ENCODE measurements at regions not wholly inside any gene's neighbourhood (a gene's known extent, or its start where the extent isn't known, plus 50 kb on each side); places are given as distances from the start of the nearest gene placed in this dataset.
A peak's percentile ranks its signal among the peaks of the same experiment; 100 is the strongest.

DNA sequence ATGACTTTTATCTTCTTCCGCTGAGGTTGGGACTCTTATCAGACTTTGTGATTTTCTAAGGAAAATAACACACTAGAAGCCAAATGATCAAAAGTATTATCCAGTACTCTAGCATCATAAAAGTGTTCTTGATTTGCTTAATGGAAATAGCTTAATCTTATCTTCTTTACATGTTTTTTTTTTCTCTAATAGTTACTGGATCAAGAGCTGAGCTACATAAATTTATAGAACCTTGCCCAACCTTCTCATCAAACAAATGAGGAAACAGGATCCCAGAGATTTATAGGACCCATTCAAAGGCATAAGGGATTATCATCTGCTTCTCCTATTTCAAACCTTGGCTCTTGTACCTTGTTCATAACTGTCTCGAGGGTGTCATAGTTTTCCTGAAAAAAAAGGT lies 68.3 kb upstream of the WDR17 start:
- Histone ChIP-seq H3K36me3 (ENCODE audit: control insufficient read depth in 4 of 4, insufficient read depth in 3 of 4, low read depth in 1 of 4, low read length in 3 of 4) (no peaks in the 10 kb centered on the region), H3K9ac (ENCODE audit: low read depth in 1 of 2, low read length in 2 of 2) (no peak overlapping the region), H3K4me3 (ENCODE audit: low read depth in 1 of 3, low read length in 3 of 3) (no peak overlapping the region), H3K27ac (ENCODE audit: low read depth in 1 of 2, low read length in 2 of 2) (no peak overlapping the region), H3K27me3 (ENCODE audit: control insufficient read depth in 4 of 4, insufficient read depth in 4 of 4, low read length in 3 of 4) (peaks cover 0 to 3% (median 1%) of the 10 kb centered on the region in 4 donors), H3K4me1 (ENCODE audit: control insufficient read depth in 4 of 4, insufficient read depth in 4 of 4, low read length in 3 of 4) (peaks cover 5 to 9% (median 9%) of the 10 kb centered on the region in 4 donors), H3K9me3 (ENCODE audit: control insufficient read depth in 4 of 4, low read length in 3 of 4) (no peaks in the 10 kb centered on the region)
- TF ChIP-seq RXRA (IDR thresholded peaks at IDR 0.05), result no peak
- no peak for TF ChIP-seq FOXA1 (IDR thresholded peaks at IDR 0.05)
- TF ChIP-seq EGR1 (IDR thresholded peaks at IDR 0.05; ENCODE audit: low read depth in 2 of 2), result no peak
- TF ChIP-seq, protein P1, sequence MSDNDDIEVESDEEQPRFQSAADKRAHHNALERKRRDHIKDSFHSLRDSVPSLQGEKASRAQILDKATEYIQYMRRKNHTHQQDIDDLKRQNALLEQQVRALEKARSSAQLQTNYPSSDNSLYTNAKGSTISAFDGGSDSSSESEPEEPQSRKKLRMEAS (IDR thresholded peaks at IDR 0.05), result no peak
- TF ChIP-seq YY1 (IDR thresholded peaks at IDR 0.05), result no peak
- no peak for TF ChIP-seq JUND (IDR thresholded peaks at IDR 0.05)
- DNase-seq (ENCODE audit: low spot score), result no peak
- 64% methylated on average over 2 of the region's 2 CpGs for WGBS

DNA sequence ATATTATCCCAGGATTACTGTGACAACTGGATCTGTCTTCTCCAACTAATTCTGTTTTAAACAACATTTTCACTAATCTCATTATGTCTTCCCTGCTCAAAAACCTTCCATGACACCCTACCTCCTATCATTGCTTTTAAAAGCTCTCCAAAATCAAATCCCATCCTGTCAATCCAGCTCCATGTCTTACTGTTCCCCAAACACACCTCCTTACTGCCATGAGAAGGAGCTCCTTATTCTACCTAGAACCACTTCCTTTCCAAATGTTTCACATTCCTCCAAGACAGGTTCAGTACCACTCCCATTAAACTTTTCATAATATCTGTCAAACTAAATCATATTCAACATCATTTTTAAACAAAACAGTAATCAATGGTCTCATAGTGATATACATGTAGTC lies 66.9 kb upstream of the WDR17 start:
- Histone ChIP-seq H3K27ac (ENCODE audit: low read depth in 1 of 2, low read length in 2 of 2) (no peak overlapping the region), H3K4me3 (ENCODE audit: low read depth in 1 of 3, low read length in 3 of 3) (no peak overlapping the region), H3K36me3 (ENCODE audit: control insufficient read depth in 4 of 4, insufficient read depth in 3 of 4, low read depth in 1 of 4, low read length in 3 of 4) (no peaks in the 10 kb centered on the region), H3K27me3 (ENCODE audit: control insufficient read depth in 4 of 4, insufficient read depth in 4 of 4, low read length in 3 of 4) (peaks cover 0 to 5% (median 2%) of the 10 kb centered on the region in 4 donors), H3K9me3 (ENCODE audit: control insufficient read depth in 4 of 4, low read length in 3 of 4) (no peaks in the 10 kb centered on the region), H3K9ac (ENCODE audit: low read depth in 1 of 2, low read length in 2 of 2) (no peak overlapping the region), H3K4me1 (ENCODE audit: control insufficient read depth in 4 of 4, insufficient read depth in 4 of 4, low read length in 3 of 4) (peaks cover 5 to 12% (median 10%) of the 10 kb centered on the region in 4 donors)
- no peak for DNase-seq (ENCODE audit: low spot score)
- TF ChIP-seq HNF4G (IDR thresholded peaks at IDR 0.05), result no peak

DNA sequence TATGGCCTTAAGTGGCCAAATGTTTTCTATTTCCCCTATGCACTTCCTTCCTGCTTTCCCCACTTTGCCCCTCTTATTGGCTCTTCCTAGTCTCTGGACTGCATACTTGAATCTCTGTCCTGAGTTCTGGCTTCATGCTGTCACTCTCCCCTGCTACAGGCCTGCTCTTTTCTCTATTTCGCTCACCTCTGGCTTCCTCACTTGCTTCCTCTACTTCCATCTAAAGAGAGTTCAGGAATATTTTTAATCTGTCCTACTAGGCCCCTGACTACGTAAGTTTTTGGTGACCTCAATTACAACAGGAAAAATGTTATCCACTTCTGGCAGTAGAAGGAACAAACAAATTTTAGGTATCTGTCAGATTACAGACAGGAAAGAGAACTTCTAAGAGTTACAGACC lies 65.7 kb upstream of the WDR17 start:
- Histone ChIP-seq H3K9ac (ENCODE audit: low read depth in 1 of 2, low read length in 2 of 2) (no peak overlapping the region), H3K27ac (ENCODE audit: low read depth in 1 of 2, low read length in 2 of 2) (no peak overlapping the region), H3K9me3 (ENCODE audit: control insufficient read depth in 4 of 4, low read length in 3 of 4) (no peaks in the 10 kb centered on the region), H3K4me1 (ENCODE audit: control insufficient read depth in 4 of 4, insufficient read depth in 4 of 4, low read length in 3 of 4) (peaks cover 5 to 12% (median 10%) of the 10 kb centered on the region in 4 donors), H3K27me3 (ENCODE audit: control insufficient read depth in 4 of 4, insufficient read depth in 4 of 4, low read length in 3 of 4) (peaks cover 0 to 5% (median 2%) of the 10 kb centered on the region in 4 donors), H3K4me3 (ENCODE audit: low read depth in 1 of 3, low read length in 3 of 3) (no peak overlapping the region), H3K36me3 (ENCODE audit: control insufficient read depth in 4 of 4, insufficient read depth in 3 of 4, low read depth in 1 of 4, low read length in 3 of 4) (no peaks in the 10 kb centered on the region)
- DNase-seq (ENCODE audit: low spot score), result no peak
- WGBS, result 71% methylated on average over 2 of the region's 2 CpGs
- TF ChIP-seq NR2F2 (IDR thresholded peaks at IDR 0.05), result peak; percentile 11
- no peak for TF ChIP-seq SP1 (IDR thresholded peaks at IDR 0.05)

DNA sequence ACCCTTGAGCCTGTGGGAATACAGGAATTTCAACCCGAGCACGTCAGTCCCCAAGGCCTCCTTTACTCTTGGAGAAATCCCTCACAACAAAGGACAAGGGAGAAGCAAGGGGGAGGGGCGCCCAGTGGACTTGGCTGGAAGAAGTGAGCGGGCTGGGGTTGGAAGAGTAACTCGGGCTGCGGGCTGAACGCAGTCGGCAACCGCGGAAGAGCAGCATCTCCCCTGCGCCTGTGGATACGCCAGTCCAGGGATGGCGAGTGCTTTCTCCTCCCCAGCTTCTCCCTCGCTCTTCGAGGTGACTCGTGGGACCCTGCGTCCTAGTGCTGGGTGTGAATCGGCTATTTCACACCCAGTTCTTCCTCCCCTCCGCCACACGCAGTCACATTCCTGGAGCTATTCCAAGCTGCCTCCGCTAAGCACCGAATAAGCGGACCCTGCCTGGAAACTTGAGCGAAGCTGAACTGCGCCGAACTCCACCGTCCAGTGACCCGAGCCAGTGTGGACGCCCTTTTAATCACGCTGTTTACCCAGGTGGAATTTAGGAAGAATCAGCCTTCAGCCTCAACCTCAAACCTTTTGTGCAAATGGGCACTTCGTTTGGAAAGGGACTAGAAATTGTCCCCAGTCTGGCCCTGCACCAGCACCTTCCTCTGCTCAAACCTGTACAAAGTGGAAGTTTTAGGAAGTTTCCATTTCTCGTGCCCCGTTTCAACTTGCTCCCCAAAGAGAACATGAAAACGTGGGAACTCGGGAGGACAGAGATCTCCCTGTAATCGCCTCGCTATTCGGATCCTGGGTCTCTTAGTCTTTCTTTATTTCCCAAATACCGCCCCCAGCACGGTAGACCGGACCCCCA lies 64.3 kb upstream of the WDR17 start:
- Histone ChIP-seq H3K9ac (ENCODE audit: low read depth in 1 of 2, low read length in 2 of 2) (peak overlapping the region in 1 of 2 donors; percentile 31), H3K27ac (ENCODE audit: low read depth in 1 of 2, low read length in 2 of 2) (peak overlapping the region; percentile 46 to 57)

More for the DNA sequence above, 64.3 kb upstream of the WDR17 start:
- no peak for TF ChIP-seq FOXA2 (IDR thresholded peaks at IDR 0.05)
- TF ChIP-seq EGR1 (IDR thresholded peaks at IDR 0.05; ENCODE audit: low read depth in 2 of 2), result no peak
- no peak for TF ChIP-seq NR2F2 (IDR thresholded peaks at IDR 0.05)
- no peak for TF ChIP-seq JUND (IDR thresholded peaks at IDR 0.05)
- no peak for TF ChIP-seq RXRA (IDR thresholded peaks at IDR 0.05)
- TF ChIP-seq FOXA1 (IDR thresholded peaks at IDR 0.05), result no peak
- TF ChIP-seq, protein P2, sequence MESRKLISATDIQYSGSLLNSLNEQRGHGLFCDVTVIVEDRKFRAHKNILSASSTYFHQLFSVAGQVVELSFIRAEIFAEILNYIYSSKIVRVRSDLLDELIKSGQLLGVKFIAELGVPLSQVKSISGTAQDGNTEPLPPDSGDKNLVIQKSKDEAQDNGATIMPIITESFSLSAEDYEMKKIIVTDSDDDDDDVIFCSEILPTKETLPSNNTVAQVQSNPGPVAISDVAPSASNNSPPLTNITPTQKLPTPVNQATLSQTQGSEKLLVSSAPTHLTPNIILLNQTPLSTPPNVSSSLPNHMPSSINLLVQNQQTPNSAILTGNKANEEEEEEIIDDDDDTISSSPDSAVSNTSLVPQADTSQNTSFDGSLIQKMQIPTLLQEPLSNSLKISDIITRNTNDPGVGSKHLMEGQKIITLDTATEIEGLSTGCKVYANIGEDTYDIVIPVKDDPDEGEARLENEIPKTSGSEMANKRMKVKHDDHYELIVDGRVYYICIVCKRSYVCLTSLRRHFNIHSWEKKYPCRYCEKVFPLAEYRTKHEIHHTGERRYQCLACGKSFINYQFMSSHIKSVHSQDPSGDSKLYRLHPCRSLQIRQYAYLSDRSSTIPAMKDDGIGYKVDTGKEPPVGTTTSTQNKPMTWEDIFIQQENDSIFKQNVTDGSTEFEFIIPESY (IDR thresholded peaks at IDR 0.05), result no peak
- no peak for TF ChIP-seq RAD21 (IDR thresholded peaks at IDR 0.05)
- TF ChIP-seq, protein P1 (IDR thresholded peaks at IDR 0.05), result no peak
- DNase-seq (ENCODE audit: low spot score), result no peak
- Histone ChIP-seq H3K4me1 (ENCODE audit: control insufficient read depth in 4 of 4, insufficient read depth in 4 of 4, low read length in 3 of 4) (peaks cover 5 to 12% (median 10%) of the 10 kb centered on the region in 4 donors), H3K9me3 (ENCODE audit: control insufficient read depth in 4 of 4, low read length in 3 of 4) (no peaks in the 10 kb centered on the region), H3K36me3 (ENCODE audit: control insufficient read depth in 4 of 4, insufficient read depth in 3 of 4, low read depth in 1 of 4, low read length in 3 of 4) (no peaks in the 10 kb centered on the region), H3K4me3 (ENCODE audit: low read depth in 1 of 3, low read length in 3 of 3) (peak overlapping the region; percentile 38 to 60 (median 39)), H3K27me3 (ENCODE audit: control insufficient read depth in 4 of 4, insufficient read depth in 4 of 4, low read length in 3 of 4) (peaks cover 0 to 5% (median 2%) of the 10 kb centered on the region in 4 donors)
- WGBS, result 4% methylated on average over 41 of the region's 41 CpGs
